Osteoblast (primary cell): ENCODE measurements at regions not wholly inside any gene's neighbourhood (a gene's known extent, or its start where the extent isn't known, plus 50 kb on each side); places are given as distances from the start of the nearest gene placed in this dataset.
A peak's percentile ranks its signal among the peaks of the same experiment; 100 is the strongest.

Experiments
- DNase-seq: peaks from one replicate; pipeline ENCODE4 v3.0.0; 2011; ENCODE audit warnings: low spot score, mixed read lengths; ENCODE audit not compliant: insufficient read length; ENCODE audit errors: missing footprints
- H2AFZ ChIP-seq: 2 replicates; pipeline ENCODE4 v1.6.0; 2011; ENCODE audit warnings: mild to moderate bottlenecking, low read length
- H3K27ac ChIP-seq: 2 replicates; pipeline ENCODE4 v1.5.1; 2011; ENCODE audit warnings: mild to moderate bottlenecking, low read depth, low read length, moderate library complexity
- H3K27me3 ChIP-seq: 2 replicates; pipeline ENCODE4 v1.6.0; 2012; ENCODE audit warnings: mild to moderate bottlenecking, control low read depth, inconsistent platforms, low read length, moderate library complexity; ENCODE audit not compliant: insufficient read depth
- H3K36me3 ChIP-seq: 2 replicates; pipeline ENCODE4 v1.5.1; 2011; ENCODE audit warnings: mild to moderate bottlenecking, low read length, control low read depth, moderate library complexity; ENCODE audit not compliant: insufficient read depth
- H3K4me1 ChIP-seq: 2 replicates; pipeline ENCODE4 v1.5.1; 2011; ENCODE audit warnings: mild to moderate bottlenecking, low read length, control low read depth, moderate library complexity; ENCODE audit not compliant: insufficient read depth
- H3K4me2 ChIP-seq: 2 replicates; pipeline ENCODE4 v1.6.0; 2011; ENCODE audit warnings: mild to moderate bottlenecking, low read length; ENCODE audit not compliant: insufficient read depth
- H3K4me3 ChIP-seq: fragments of 200-600 bp; sonication (generic); 3 replicates; pipeline ENCODE4 v1.5.1; 2012; ENCODE audit warnings: mild to moderate bottlenecking, low read length, inconsistent platforms; ENCODE audit not compliant: insufficient read depth
- H3K79me2 ChIP-seq: 2 replicates; pipeline ENCODE4 v1.6.0; 2012; ENCODE audit warnings: mild to moderate bottlenecking, low read length, control low read depth, inconsistent platforms; ENCODE audit not compliant: insufficient read depth
- H3K9me3 ChIP-seq: 2 replicates; pipeline ENCODE4 v1.5.1; 2011; ENCODE audit warnings: low read depth, low read length, control low read depth
- H4K20me1 ChIP-seq: 2 replicates; pipeline ENCODE4 v1.6.0; 2012; ENCODE audit warnings: mild to moderate bottlenecking, low read length, control low read depth; ENCODE audit not compliant: insufficient read depth
- CTCF ChIP-seq: IDR thresholded peaks from 2 replicates; pipeline ENCODE4 v1.5.1; 2011; ENCODE audit warnings: mild to moderate bottlenecking, low read depth, low read length, moderate library complexity; ENCODE audit errors: extremely low read depth

- Histone ChIP-seq H3K4me2 (no peak overlapping the region), H3K36me3 (no peaks in the 10 kb centered on the region), H3K79me2 (no peaks in the 10 kb centered on the region), H3K27ac (no peak overlapping the region), H3K27me3 (peaks cover 6% of the 10 kb centered on the region), H3K4me1 (peaks cover 20% of the 10 kb centered on the region), H3K9me3 (no peaks in the 10 kb centered on the region), H4K20me1 (no peaks in the 10 kb centered on the region), H2AFZ (no peak overlapping the region), H3K4me3 (no peak overlapping the region)
- TF ChIP-seq CTCF, result peak; percentile 18
- no peak for DNase-seq
Measured at GRCh38 chr2:234818937-234819336, 132.9 kb upstream of the SH3BP4 start.

GRCh38 chr2:234816491-234816890 lies 135.3 kb upstream of the SH3BP4 start:
- peaks cover 27% of the 10 kb centered on the region for H3K27me3 ChIP-seq
- TF ChIP-seq CTCF, result no peak
- DNase-seq, result no peak
- no peak overlapping the region for H3K27ac ChIP-seq
- H2AFZ ChIP-seq, result peak overlapping the region; percentile 88
- no peaks in the 10 kb centered on the region for H3K36me3 ChIP-seq
- H3K4me2 ChIP-seq, result peak overlapping the region; percentile 77
- peaks cover 5% of the 10 kb centered on the region for H3K4me1 ChIP-seq
- no peaks in the 10 kb centered on the region for H4K20me1 ChIP-seq
- H3K9me3 ChIP-seq, result no peaks in the 10 kb centered on the region
- no peaks in the 10 kb centered on the region for H3K79me2 ChIP-seq
- peak overlapping the region; percentile 59 for H3K4me3 ChIP-seq

GRCh38 chr2:234816056-234816455 lies 135.8 kb upstream of the SH3BP4 start:
- Histone ChIP-seq H3K4me1 (peaks cover 5% of the 10 kb centered on the region), H3K9me3 (no peaks in the 10 kb centered on the region), H2AFZ (peak overlapping the region; percentile 66), H3K4me3 (peak overlapping the region; percentile 59), H3K4me2 (peak overlapping the region; percentile 77), H4K20me1 (no peaks in the 10 kb centered on the region), H3K27ac (no peak overlapping the region), H3K79me2 (no peaks in the 10 kb centered on the region), H3K36me3 (no peaks in the 10 kb centered on the region), H3K27me3 (peaks cover 27% of the 10 kb centered on the region)
- no peak for TF ChIP-seq CTCF
- DNase-seq, result no peak

GRCh38 chr2:234814374-234814773 lies 137.4 kb upstream of the SH3BP4 start:
- Histone ChIP-seq H2AFZ (no peak overlapping the region), H3K4me1 (peaks cover 5% of the 10 kb centered on the region), H4K20me1 (no peaks in the 10 kb centered on the region)

More at GRCh38 chr2:234814374-234814773, 137.4 kb upstream of the SH3BP4 start:
- Histone ChIP-seq H3K27me3 (peaks cover 34% of the 10 kb centered on the region), H3K36me3 (no peaks in the 10 kb centered on the region), H3K27ac (no peak overlapping the region), H3K4me2 (no peak overlapping the region), H3K9me3 (no peaks in the 10 kb centered on the region), H3K79me2 (no peaks in the 10 kb centered on the region), H3K4me3 (no peak overlapping the region)
- no peak for TF ChIP-seq CTCF
- DNase-seq, result no peak
